Medulla oblongata (tissue), 1 donor: ENCODE measurements at regions not wholly inside any gene's neighbourhood (a gene's known extent, or its start where the extent isn't known, plus 50 kb on each side); places are given as distances from the start of the nearest gene placed in this dataset.
A peak's percentile ranks its signal among the peaks of the same experiment; 100 is the strongest.

Source experiments
- DNase-seq: peaks from one replicate; pipeline ENCODE4 v3.0.0-alpha.2; 2015; ENCODE audit errors: extremely low spot score

DNA sequence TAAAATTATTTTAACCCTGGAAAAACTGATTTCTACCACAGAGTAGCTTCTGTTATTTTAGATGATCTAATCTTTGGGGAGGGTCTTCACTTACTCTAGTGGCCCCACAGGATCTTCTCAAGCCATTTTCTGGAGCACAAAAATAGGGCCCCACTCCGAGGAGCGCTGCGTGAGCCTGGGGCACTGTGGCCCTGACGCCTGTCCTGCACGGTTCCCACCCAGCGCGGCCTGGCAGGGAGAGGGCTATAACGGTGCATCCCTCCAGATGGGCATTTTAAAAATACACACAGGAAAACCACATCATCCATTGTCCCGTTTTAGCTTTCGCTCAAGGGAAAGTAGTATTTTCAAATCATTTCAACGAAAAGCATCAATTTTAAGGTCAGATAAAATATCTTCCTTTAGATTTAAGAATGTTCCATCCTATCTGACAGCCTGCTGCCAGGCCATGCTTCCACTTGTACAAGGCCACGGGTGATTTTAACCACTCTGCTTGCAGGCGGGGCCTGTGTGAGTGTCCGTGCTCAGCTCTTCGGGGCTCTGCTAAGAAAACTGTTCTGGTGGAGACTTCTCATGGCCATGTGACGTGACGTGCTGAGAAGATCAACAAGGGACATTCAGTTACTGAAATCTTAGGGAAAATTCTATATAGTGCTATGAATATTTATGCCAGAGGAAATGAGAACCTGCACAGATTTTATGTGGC is 683.8 kb upstream of the SGCG start:
- no peak for DNase-seq

DNA sequence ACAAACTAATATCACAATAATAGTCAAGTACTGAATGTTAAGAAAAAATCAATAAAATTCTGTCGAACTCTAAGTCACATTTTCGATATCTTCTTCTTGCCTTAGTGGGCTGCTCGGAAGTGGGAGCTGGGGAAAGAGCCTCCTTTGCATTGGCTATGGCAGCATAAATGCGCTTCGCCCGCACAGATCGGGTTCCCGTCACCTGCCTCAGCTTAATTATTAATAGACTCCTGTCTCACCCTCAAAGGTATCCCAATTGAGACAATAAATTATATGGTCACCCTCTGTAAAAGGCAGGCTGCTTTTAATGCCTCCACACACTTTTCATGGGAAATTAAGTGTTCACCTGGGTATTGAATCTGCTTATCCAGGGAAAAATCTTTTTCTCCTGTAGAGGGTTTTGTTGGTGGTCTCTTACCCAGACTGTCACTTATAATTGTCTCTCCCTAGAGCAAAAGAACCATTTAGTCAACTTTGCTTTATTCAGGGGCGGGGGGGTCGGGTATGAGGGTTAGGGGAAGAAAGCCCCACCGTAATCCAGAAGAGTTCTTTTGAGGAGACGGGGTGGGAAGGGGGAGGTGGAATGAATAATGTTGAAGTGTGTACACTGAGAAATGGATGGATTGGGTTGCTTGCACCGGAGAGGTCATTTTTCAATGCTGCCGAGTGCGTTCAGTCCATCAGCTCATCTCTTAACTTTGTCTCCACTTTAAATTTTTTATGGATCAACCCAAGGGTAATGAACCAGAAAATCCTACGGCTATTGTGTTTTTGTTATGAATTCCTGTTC is 682.6 kb upstream of the SGCG start:
- no peak for DNase-seq

GRCh38 chr13:22499919-22500318 is 680.9 kb upstream of the SGCG start:
- no peak for DNase-seq

DNA sequence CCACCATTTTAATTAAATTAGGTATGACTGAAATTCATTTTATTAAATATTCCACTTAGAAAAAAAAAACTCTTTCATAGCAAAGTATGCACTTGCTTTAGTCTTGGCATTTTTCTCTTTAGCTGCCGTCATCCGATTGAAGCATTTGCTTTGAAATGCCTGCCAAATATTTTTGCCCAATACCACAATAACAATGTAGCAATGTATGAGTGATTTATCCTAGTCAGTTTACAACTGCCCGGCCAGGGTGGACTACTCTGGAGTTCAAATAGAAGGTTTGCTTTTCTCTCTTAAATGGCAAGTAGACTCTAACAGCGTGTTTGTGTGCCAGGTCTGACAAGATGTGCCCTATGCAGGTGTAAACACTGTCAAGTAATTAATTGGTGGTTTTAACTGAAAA is 675.3 kb upstream of the SGCG start:
- DNase-seq, result no peak

- no peak for DNase-seq
Measured at GRCh38 chr13:22506096-22506691, 674.6 kb upstream of the SGCG start.

DNA sequence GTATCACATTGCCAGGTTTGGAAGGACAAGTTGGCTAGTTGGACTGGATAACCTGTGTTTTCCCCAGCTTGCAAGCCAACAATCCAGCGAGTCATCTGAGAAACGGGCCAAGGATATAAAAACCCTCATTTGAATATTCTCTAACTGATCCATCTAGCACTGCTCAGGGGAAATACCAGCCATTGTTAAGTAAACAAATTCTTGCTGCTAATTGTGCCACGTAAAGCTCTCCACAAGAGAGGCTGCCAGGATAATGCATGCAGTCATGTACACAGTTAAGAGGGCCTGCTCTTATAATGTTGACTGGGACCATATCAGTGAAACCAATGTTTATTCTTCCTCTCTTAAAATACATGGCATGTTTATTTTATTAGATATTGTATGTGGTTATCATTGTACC is 663.2 kb upstream of the SGCG start:
- DNase-seq, result no peak

DNA sequence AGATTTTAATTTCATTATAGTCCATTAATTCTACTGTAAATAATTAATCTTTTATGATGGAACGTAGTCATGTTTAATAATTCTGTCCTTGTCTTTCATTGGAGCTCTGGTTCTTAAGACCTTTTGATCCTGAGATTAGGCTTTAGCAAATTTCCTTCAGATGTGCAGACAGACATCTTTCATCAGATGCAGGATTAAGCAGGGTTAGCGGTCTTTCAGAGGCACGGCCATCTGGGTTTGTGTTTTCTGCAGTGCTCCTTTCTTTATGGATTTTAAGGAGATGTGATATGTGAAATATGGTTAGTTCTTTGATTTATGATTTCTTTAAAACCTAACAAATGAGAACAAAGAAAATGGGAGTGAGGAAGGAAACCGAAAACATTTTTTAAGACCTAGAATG is 643.9 kb upstream of the SGCG start:
- no peak for DNase-seq

DNA sequence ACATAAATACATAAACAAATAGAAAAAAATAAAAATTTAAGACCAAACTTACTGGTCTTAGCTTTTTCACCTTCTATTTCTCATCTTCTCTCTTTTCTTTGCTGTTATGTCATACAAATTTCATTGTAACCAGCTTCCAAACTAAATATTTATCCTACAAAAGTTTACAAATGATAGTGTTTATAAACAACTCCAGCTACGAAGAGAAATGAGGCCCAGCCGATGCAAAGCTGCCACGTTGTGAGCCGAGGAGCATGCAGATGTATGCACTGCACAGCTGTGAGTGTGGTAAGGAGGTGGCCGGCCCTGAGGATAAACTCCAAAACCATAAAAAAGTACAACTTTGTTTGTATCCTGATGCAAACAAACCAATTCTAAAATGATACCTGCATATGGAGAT is 642.4 kb upstream of the SGCG start:
- DNase-seq, result no peak

DNA sequence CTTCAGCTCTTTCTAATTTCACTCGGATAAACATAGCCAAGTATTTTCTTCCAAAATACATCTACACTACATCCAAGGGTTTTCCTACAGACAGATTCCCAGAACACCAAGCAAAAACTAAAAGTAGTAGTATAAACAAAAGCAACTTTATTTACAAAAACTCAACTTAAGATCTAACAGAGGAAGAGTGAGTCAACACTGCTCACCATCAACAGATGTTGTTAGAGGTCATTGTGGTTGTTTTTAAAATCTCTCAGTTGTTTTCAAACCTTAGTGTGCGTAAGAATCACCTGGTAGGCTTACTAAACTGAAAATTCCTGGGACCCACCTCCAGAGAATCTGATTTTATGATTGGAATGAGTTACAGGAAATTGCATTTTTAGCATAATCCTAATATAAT is 631.7 kb upstream of the SGCG start:
- DNase-seq, result no peak

DNA sequence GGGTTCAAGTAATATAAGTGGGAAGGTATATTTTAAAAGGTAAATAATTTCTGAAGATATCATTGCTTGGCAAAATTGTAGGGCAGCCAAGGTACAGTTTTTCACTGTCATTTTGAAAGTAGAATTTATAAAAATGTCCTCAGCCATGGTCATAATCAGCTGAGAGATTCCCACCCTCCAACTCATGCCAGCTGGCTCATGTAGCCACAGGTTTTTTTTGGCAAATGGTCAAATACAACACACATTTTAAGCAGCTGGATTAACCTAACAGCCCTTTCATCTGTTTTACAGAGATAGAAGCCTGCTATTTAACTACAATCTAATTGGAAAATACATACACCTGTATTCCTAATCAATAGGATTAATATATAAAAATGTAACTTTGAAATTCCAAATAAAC is 619.2 kb upstream of the SGCG start:
- DNase-seq, result no peak

- no peak for DNase-seq
Measured at GRCh38 chr13:22562116-22562515, 618.7 kb upstream of the SGCG start.

DNA sequence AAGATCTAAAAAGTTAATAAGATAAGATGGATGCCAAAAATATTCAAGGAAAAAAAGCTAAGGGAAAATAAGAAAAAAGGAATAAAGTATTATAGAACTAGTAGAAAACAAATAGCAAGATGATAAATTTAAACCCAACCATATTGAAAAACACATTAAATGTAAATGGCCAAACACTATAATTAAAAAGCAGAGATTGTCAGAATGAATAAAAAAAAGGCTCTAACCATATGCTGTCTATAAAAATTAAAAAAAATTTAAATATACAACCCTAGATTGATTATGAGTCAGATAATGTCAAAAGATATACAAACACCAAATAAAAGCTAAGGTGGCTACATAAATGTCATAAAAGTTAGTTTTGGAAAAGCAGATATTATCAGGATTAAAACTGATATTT is 617.5 kb upstream of the SGCG start:
- DNase-seq, result no peak

DNA sequence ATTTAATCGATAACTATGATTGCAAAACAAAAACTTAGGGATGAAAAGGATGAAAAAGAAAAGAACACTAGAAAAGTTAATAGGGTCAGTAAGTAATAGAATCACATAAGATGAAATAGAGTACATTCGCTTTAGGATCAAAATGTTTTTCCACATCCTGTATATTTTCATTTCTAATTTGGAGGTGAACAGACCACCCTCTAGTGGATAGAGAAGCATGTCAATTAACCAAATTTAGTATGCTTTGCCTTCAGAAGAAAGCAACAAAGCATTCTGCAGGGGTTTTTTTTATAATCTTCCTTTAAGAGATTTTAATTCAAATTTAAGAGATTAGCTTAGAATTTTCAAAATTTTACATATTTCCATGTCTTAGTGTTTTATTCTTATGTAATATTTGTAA is 611.0 kb upstream of the SGCG start:
- DNase-seq, result no peak

DNA sequence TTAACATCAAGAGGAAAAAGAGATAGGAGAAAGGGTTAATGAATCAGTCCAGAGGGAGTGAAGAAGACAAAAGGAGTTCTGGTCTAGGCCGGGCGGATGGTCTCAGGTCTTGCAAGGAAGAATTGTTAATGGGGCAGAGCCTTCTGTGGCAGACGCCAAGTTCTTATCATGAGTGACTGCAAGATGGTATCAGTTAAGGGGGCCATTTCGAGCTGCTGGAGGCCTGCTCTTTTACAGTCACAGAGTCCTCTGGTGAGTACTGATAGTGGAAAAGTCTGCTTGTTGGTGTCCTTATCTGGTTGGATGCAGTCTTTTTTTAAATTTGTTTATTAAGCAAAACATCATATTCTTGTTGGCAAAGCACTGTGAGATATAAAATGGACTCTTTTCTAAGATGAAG is 590.9 kb upstream of the SGCG start:
- no peak for DNase-seq

GRCh38 chr13:22592515-22592914 is 588.3 kb upstream of the SGCG start:
- no peak for DNase-seq

DNA sequence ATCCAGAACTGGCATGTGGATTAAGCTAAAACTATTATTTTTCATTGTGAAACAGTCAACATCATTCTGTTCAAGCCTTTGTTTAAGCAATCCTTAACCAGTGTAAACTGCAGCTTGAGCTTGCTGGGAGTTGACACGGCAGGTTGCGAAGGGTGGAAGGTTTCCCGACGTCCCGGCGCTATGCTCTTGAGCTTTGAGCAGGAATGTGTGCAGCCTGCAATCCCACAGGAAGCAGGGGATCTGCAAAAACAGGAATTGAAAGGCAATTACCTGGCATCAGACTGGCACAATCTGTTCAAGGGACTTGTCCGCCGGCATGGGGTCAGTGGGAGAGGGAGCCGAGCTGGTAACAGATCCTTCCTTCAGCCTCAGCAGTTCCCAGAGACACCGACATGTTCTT is 586.7 kb upstream of the SGCG start:
- DNase-seq, result no peak

DNA sequence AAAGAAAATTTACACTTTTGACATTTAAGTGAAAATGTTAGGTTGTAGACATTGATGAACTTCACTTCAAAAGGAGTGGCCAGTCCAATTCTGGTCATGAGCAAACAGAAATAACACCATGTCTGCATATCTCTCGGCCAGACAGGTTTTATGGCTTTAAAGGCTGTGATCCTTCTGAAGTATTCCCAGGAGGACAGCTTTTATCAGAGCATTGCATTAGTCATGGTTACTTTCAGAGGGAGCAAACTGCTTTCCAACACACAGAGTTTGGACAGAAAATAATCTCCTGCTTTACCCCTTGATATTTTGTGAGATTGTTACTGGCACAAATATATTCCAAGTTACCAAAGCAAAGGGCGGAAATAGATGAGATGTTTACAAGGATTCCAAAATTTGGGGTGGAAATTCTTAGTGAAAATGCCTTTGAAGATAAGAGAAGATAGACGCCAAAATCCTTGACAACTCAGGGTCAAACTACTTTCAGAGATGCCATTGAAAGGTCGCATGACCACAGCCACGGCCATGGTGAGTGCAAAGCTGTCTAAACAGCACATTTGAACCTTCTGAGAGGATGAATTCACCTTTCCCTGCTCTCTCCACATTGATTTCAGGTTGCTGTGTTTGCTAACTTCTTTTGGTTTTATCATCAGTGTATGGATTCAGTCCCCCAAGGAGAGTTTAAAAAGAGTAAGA is 584.5 kb upstream of the SGCG start:
- DNase-seq, result no peak

- DNase-seq, result no peak
Measured at GRCh38 chr13:22599156-22599555, 581.6 kb upstream of the SGCG start.

DNA sequence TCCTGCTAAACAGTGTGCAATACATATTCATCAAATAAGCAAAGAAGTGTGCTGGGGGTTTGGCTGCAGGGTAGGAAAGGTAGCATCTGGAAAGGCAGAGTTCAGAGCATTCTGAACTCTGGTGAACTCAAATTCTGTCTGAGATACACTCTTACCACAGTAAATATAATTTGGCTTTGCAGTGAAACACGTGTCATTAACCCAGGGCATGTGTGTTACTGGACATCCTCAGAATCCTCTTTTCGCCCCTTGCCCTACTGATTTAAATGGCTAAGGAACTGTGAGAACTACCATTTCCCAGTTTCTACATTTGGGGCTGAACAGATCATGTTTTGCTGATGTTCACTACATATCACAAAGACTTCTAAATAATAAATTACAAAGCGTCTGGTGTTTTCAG is 562.8 kb upstream of the SGCG start:
- DNase-seq, result no peak

DNA sequence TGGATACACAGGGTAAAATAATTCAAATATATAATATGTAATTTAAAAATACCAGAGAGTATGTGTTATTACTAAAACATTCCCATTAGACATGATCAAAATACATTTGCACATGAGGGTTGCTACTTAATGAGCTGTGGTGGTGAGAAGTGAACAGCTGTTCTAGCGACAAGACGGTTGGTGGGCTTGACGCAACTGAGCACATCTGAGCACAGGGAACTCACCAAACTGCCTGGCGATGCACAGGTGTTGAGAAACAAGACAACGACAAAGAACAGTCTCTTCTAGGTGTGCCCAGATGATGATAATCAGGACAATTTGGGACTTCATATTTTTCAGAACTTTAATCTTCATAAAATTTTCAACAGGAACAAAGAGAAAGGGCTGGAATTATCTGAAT is 555.1 kb upstream of the SGCG start:
- no peak for DNase-seq

DNA sequence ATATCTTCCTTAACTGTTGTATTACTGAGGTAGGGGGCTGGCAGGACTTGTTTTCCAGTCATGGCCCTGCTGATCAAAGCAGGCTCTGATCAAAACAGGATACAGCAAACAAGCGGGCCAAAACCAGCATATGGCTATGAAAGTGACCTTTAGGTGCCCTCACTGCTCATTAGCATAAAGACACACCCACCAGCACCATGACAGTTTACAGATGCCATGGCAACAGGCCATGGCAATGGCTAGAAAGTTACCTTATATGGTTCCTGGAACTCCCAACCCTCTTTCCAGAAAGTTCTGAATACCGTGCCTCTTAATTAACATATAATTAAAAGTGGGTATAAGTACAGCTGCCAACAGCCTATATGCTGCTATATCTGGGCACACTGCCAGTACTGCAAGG is 551.4 kb upstream of the SGCG start:
- DNase-seq, result no peak

GRCh38 chr13:22642088-22642487 is 538.7 kb upstream of the SGCG start:
- DNase-seq, result no peak

GRCh38 chr13:22644941-22645340 is 535.8 kb upstream of the SGCG start:
- peak; percentile 29 for DNase-seq
